Cardiac muscle cell (in vitro differentiated cells and primary cell): ENCODE measurements at regions not wholly inside any gene's neighbourhood (a gene's known extent, or its start where the extent isn't known, plus 50 kb on each side); places are given as distances from the start of the nearest gene placed in this dataset.

Source experiments
- DNase-seq, 2 donors: peaks; one replicate each; pipeline versions ENCODE4 v3.0.0 to v3.0.0-alpha.2; 2010 to 2017; ENCODE audit warnings: low read depth in 1 of 2, low spot score in 1 of 2
- H3K27ac ChIP-seq: fragments of 200-600 bp; sonication (generic); 2 replicates; pipeline ENCODE4 v1.5.1; 2016
- H3K27me3 ChIP-seq: fragments of 200-600 bp; sonication (generic); 2 replicates; pipeline ENCODE4 v1.6.0; 2016; ENCODE audit warnings: control low read depth
- H3K36me3 ChIP-seq: fragments of 200-600 bp; sonication (generic); 2 replicates; pipeline ENCODE4 v1.5.1; 2016; ENCODE audit warnings: control low read depth
- H3K4me1 ChIP-seq: fragments of 200-600 bp; sonication (generic); 2 replicates; pipeline ENCODE4 v1.8.1; 2017; ENCODE audit warnings: low read depth, mild to moderate bottlenecking, mixed run types
- H3K4me3 ChIP-seq: fragments of 200-600 bp; sonication (generic); 2 replicates; pipeline ENCODE4 v1.5.1; 2016; ENCODE audit warnings: mild to moderate bottlenecking
- H3K9me3 ChIP-seq: fragments of 200-600 bp; sonication (generic); 2 replicates; pipeline ENCODE4 v1.5.1; 2017; ENCODE audit warnings: low read depth, mild to moderate bottlenecking, control low read depth
- CTCF ChIP-seq: IDR thresholded peaks from 2 replicates; pipeline ENCODE4 v1.5.1; 2012; ENCODE audit warnings: low read depth, mild to moderate bottlenecking, low read length

GRCh38 chr10:6863381-6863780 is 283.3 kb upstream of the PRKCQ start:
- Histone ChIP-seq H3K9me3 (no peaks in the 10 kb centered on the region), H3K36me3 (no peaks in the 10 kb centered on the region), H3K4me3 (no peak overlapping the region), H3K27me3 (no peaks in the 10 kb centered on the region), H3K27ac (no peak overlapping the region), H3K4me1 (no peaks in the 10 kb centered on the region)
- no peak for TF ChIP-seq CTCF
- DNase-seq: no peak

GRCh38 chr10:6850452-6850851 is 270.4 kb upstream of the PRKCQ start:
- no peak for TF ChIP-seq CTCF
- H3K27ac ChIP-seq: no peak overlapping the region

GRCh38 chr10:6847561-6847960 is 267.5 kb upstream of the PRKCQ start:
- no peak overlapping the region for H3K27ac ChIP-seq
- no peaks in the 10 kb centered on the region for H3K9me3 ChIP-seq
- H3K27me3 ChIP-seq: no peaks in the 10 kb centered on the region
- H3K4me3 ChIP-seq: no peak overlapping the region
- no peak for DNase-seq
- no peaks in the 10 kb centered on the region for H3K36me3 ChIP-seq
- no peaks in the 10 kb centered on the region for H3K4me1 ChIP-seq
- TF ChIP-seq CTCF: no peak

More at GRCh38 chr10:6850452-6850851, 270.4 kb upstream of the PRKCQ start:
- no peaks in the 10 kb centered on the region for H3K27me3 ChIP-seq
- no peaks in the 10 kb centered on the region for H3K36me3 ChIP-seq
- H3K4me1 ChIP-seq: no peaks in the 10 kb centered on the region
- no peak overlapping the region for H3K4me3 ChIP-seq
- no peak for DNase-seq
- no peaks in the 10 kb centered on the region for H3K9me3 ChIP-seq

- Histone ChIP-seq H3K36me3 (no peaks in the 10 kb centered on the region), H3K4me3 (no peak overlapping the region), H3K4me1 (no peaks in the 10 kb centered on the region), H3K9me3 (no peaks in the 10 kb centered on the region), H3K27me3 (no peaks in the 10 kb centered on the region), H3K27ac (no peak overlapping the region)
- no peak for DNase-seq
- TF ChIP-seq CTCF: no peak
Measured at GRCh38 chr10:6843894-6844650, 264.0 kb upstream of the PRKCQ start.

DNA sequence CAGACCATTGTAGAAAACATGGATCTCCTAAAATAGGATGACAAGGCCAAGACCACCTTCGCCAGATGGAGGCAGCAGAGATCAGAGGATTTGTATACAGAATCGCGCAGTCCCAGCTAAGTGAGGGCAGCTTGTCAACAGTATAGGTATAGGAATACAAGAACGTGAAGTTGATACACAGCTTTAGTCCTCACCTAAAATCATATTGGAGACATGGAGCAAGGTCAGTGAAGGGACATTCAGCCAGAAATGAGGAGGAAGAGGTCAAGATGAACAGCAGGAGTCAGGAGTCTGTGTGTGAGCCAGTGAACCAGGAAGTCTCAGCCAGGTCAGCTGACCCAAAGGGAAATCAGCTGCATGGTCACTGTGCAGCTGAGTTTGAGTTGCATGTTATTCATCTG is 263.4 kb upstream of the PRKCQ start:
- H3K4me3 ChIP-seq: no peak overlapping the region
- no peaks in the 10 kb centered on the region for H3K4me1 ChIP-seq
- H3K9me3 ChIP-seq: no peaks in the 10 kb centered on the region
- H3K27me3 ChIP-seq: no peaks in the 10 kb centered on the region
- H3K27ac ChIP-seq: no peak overlapping the region
- no peak for TF ChIP-seq CTCF
- DNase-seq: no peak
- no peaks in the 10 kb centered on the region for H3K36me3 ChIP-seq

GRCh38 chr10:6842722-6843121 is 262.6 kb upstream of the PRKCQ start:
- no peak for TF ChIP-seq CTCF
- no peaks in the 10 kb centered on the region for H3K36me3 ChIP-seq
- no peak overlapping the region for H3K4me3 ChIP-seq
- no peak for DNase-seq
- H3K27ac ChIP-seq: no peak overlapping the region
- no peaks in the 10 kb centered on the region for H3K27me3 ChIP-seq
- no peaks in the 10 kb centered on the region for H3K9me3 ChIP-seq
- no peaks in the 10 kb centered on the region for H3K4me1 ChIP-seq
